Prostate gland (tissue), 2 donors: ENCODE measurements at regions not wholly inside any gene's neighbourhood (a gene's known extent, or its start where the extent isn't known, plus 50 kb on each side); places are given as distances from the start of the nearest gene placed in this dataset.
A peak's percentile ranks its signal among the peaks of the same experiment; 100 is the strongest.

ENCODE experiments used
- DNase-seq: peaks from one replicate; pipeline ENCODE4 v3.0.0-alpha.2; 2019; ENCODE audit warnings: low spot score
- H3K27ac ChIP-seq, 2 donors: fragments of 200-600 bp; sonication (generic); 2 replicates each; pipeline ENCODE4 v1.5.1; 2017 to 2019
- H3K27me3 ChIP-seq: fragments of 200-600 bp; sonication (generic); replicated peaks from 2 replicates; pipeline ENCODE4 v1.5.1; 2019; ENCODE audit not compliant: insufficient read depth
- H3K36me3 ChIP-seq, 2 donors: fragments of 200-600 bp; sonication (generic); 1 replicate in 1 of 2; 2 replicates in 1 of 2; pipeline versions ENCODE4 v1.5.1 to v1.8.1; 2017 to 2019
- H3K4me1 ChIP-seq: fragments of 200-600 bp; sonication (generic); replicated peaks from 2 replicates; pipeline ENCODE4 v1.5.1; 2019
- H3K4me3 ChIP-seq, 2 donors: fragments of 200-600 bp; sonication (generic); 2 replicates each; pipeline ENCODE4 v1.5.1; 2017 to 2019
- H3K9me3 ChIP-seq: fragments of 200-600 bp; sonication (generic); 2 replicates; pipeline ENCODE4 v1.5.1; 2017
- POLR2A ChIP-seq: fragments of 450-650 bp; IDR thresholded peaks from one replicate; pipeline ENCODE4 v1.6.1; 2016; ENCODE audit warnings: antibody characterized with exemption, mild to moderate bottlenecking
- POLR2AphosphoS5 ChIP-seq: sonication (generic); formaldehyde crosslinking; IDR thresholded peaks from one replicate; pipeline ENCODE4 v1.6.1; 2017; ENCODE audit warnings: antibody characterized with exemption
- whole genome bisulfite sequencing: methylation state at CpG from one replicate; pipeline ENCODE4 v1.1.5; 2018; 5-methylcytosine and 5-hydroxymethylcytosine counted together
- intact Hi-C: fragments of 100-400 bp; cut with DNase I; formaldehyde crosslinking; loops from one replicate; pipeline ENCODE4 v1.14.2; 2022
- TF ChIP-seq, protein P1 (sequence below), 4 experiments: fragments of 200-600 bp in 2 of 4; fragments of 450-650 bp in 2 of 4; sonication (generic) in 2 of 4; IDR thresholded peaks; 1 replicate in 3 of 4; 2 replicates in 1 of 4; pipeline ENCODE4 v1.5.1; 2016 to 2019; ENCODE audit warnings: antibody characterized with exemption in 4 of 4, mild to moderate bottlenecking in 2 of 4, moderate library complexity in 2 of 4

DNA sequence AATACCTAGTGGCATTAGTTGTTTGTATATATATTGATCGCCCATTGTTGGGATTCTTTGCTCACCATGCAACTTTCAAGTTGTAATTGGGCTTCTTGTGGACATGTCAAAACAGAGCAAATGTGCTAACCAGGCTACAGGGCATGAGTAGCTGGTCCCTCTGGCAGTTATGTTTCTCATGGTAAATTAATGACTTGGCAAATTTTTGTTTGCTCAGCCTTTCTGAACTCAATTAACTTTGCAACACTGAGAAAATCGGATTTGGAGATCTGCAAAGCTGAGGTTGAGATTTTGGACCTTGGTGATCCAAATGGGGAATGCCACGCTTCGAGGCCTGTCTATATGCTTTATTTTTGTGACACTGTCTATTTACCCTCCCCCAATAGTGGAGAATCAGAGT is 138.5 kb upstream of the PIRT start:
- H3K9me3 ChIP-seq, result no peaks in the 10 kb centered on the region
- H3K27ac ChIP-seq, result no peak overlapping the region
- H3K27me3 ChIP-seq, result no peaks in the 10 kb centered on the region
- intact Hi-C loops, result no loop called here
- no peak overlapping the region for H3K4me3 ChIP-seq
- WGBS, result 81% methylated on average over 4 of the region's 4 CpGs
- no peaks in the 10 kb centered on the region for H3K36me3 ChIP-seq
- TF ChIP-seq POLR2A, result no peak
- TF ChIP-seq, protein P1, sequence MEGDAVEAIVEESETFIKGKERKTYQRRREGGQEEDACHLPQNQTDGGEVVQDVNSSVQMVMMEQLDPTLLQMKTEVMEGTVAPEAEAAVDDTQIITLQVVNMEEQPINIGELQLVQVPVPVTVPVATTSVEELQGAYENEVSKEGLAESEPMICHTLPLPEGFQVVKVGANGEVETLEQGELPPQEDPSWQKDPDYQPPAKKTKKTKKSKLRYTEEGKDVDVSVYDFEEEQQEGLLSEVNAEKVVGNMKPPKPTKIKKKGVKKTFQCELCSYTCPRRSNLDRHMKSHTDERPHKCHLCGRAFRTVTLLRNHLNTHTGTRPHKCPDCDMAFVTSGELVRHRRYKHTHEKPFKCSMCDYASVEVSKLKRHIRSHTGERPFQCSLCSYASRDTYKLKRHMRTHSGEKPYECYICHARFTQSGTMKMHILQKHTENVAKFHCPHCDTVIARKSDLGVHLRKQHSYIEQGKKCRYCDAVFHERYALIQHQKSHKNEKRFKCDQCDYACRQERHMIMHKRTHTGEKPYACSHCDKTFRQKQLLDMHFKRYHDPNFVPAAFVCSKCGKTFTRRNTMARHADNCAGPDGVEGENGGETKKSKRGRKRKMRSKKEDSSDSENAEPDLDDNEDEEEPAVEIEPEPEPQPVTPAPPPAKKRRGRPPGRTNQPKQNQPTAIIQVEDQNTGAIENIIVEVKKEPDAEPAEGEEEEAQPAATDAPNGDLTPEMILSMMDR (IDR thresholded peaks at IDR 0.05), result no peak
- H3K4me1 ChIP-seq, result no peaks in the 10 kb centered on the region
- no peak for DNase-seq

DNA sequence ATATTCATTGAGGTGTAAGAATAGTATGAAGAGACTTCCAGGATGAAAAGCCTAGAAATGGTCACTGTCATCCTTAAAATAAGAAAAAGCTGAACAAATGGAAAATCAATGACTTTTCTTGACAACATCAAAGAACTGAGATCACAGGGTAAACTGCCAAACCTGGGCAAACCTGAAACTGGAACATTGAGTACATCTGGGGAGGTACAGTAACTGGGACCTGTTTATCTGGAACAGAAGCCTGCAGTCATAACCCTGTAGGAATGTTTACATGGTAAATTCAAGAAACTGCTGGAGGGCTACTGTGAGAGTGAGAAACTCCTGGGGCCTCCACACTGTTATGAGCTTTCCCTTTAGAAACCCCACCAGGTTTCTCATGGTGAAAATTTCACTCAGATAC is 130.1 kb upstream of the PIRT start:
- Histone ChIP-seq H3K36me3 (no peaks in the 10 kb centered on the region), H3K4me3 (no peak overlapping the region), H3K27me3 (no peaks in the 10 kb centered on the region), H3K4me1 (no peaks in the 10 kb centered on the region), H3K9me3 (no peaks in the 10 kb centered on the region), H3K27ac (peak overlapping the region; percentile 70 to 73)
- intact Hi-C loops, result no loop called here
- TF ChIP-seq POLR2AphosphoS5 (peak; percentile 88), POLR2A (no peak)
- TF ChIP-seq, protein P1 (IDR thresholded peaks at IDR 0.05), result no peak
- peak; percentile 61 for DNase-seq

DNA sequence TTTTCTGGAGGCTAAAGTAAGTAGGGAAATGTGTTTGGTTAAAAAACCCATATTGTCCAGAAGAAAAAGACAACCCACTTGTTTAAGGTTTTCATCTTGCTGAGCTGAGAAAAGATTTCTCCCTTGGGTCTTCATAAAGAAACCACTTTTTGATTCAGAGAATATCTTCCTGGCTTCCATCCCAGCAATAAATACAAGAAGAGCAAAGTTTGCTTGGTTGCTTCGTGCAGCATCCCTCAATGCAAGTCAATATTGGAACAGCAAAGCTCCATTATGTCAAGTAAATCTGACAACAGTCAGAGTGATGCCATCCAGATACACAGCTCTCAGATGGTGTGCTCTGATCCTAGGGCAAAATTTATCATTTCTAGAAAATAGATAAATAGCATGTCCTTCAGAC is 118.9 kb upstream of the PIRT start:
- DNase-seq, result no peak
- Histone ChIP-seq H3K36me3 (no peaks in the 10 kb centered on the region), H3K9me3 (no peaks in the 10 kb centered on the region), H3K4me1 (no peaks in the 10 kb centered on the region), H3K4me3 (no peak overlapping the region), H3K27me3 (no peaks in the 10 kb centered on the region), H3K27ac (no peak overlapping the region)
- TF ChIP-seq POLR2AphosphoS5, result no peak
- TF ChIP-seq, protein P1 (IDR thresholded peaks at IDR 0.05), result no peak
- no peak for TF ChIP-seq POLR2A
- intact Hi-C loops, result no loop called here
- WGBS, result 9% methylated on average over 1 of the region's 1 CpG

DNA sequence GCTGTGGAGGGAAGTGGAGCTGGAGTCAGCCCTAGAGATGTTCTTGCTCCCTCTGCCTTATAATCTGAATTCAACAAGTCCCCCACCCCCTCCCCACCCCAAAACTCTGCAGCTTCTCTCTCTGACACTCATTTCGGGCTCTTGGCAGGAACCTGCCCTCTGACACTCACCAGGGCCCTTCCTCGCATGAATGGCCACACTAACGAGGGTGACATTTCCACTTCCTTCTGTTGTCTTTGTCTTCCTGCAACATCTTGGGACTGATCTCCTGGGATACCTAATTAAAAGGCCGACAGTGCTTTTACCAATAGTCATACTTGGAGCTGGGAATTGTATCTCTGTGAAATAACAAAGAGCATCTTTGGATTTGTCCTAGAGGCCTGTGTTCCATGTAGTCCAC is 106.9 kb upstream of the PIRT start:
- H3K27ac ChIP-seq, result no peak overlapping the region
- WGBS, result 61% methylated on average over 4 of the region's 4 CpGs
- no peaks in the 10 kb centered on the region for H3K27me3 ChIP-seq
- DNase-seq, result no peak
- H3K4me1 ChIP-seq, result no peaks in the 10 kb centered on the region
- no peak overlapping the region for H3K4me3 ChIP-seq
- TF ChIP-seq POLR2AphosphoS5 (no peak), POLR2A (no peak)
- TF ChIP-seq, protein P1 (IDR thresholded peaks at IDR 0.05), result no peak
- intact Hi-C loops, result no loop called here
- H3K36me3 ChIP-seq, result no peaks in the 10 kb centered on the region
- no peaks in the 10 kb centered on the region for H3K9me3 ChIP-seq

DNA sequence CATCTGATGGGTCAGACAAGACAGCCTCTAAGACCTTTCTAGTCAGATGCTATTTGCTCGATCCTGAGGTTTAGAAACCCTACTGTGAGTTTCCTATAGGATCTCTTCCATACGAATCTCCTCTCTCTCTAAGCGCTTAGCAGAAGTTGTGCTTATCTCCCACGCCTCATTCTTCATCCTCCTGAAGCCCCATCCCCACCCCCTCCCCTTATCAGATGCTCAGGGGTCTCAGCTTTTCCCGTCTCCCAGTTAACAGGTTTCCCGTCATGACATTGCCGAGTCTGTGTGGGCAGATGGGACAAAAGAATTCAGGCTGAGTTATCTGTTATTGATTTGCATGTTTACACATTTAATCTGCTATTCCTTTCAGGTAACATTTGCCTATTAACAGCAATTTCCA is 99.0 kb upstream of the PIRT start:
- intact Hi-C loops, result no loop called here
- no peaks in the 10 kb centered on the region for H3K27me3 ChIP-seq
- no peaks in the 10 kb centered on the region for H3K36me3 ChIP-seq
- TF ChIP-seq POLR2A, result no peak
- TF ChIP-seq POLR2AphosphoS5, result no peak
- TF ChIP-seq, protein P1 (IDR thresholded peaks at IDR 0.05), result no peak
- H3K4me3 ChIP-seq, result no peak overlapping the region
- H3K4me1 ChIP-seq, result no peaks in the 10 kb centered on the region
- H3K27ac ChIP-seq, result no peak overlapping the region
- no peaks in the 10 kb centered on the region for H3K9me3 ChIP-seq
- 72% methylated on average over 7 of the region's 7 CpGs for whole genome bisulfite sequencing
- DNase-seq, result no peak
